DOHH2 (cell line): ENCODE measurements at regions not wholly inside any gene's neighbourhood (a gene's known extent, or its start where the extent isn't known, plus 50 kb on each side); places are given as distances from the start of the nearest gene placed in this dataset.

Experiments
- EZH2phosphoT487 ChIP-seq: fragments of 200-600 bp; sonication (generic); IDR thresholded peaks from 2 replicates; pipeline ENCODE4 v1.6.1; 2017; ENCODE audit warnings: borderline replicate concordance, mild to moderate bottlenecking, antibody characterized with exemption, low read length, moderate library complexity, mixed read lengths
- TF ChIP-seq, protein P1 (sequence below): fragments of 200-600 bp; sonication (generic); IDR thresholded peaks from one replicate; pipeline ENCODE4 v1.5.1; 2014; ENCODE audit warnings: antibody characterized with exemption, mild to moderate bottlenecking, low read depth, low read length; ENCODE audit not compliant: poor library complexity, severe bottlenecking

- TF ChIP-seq, protein P1, sequence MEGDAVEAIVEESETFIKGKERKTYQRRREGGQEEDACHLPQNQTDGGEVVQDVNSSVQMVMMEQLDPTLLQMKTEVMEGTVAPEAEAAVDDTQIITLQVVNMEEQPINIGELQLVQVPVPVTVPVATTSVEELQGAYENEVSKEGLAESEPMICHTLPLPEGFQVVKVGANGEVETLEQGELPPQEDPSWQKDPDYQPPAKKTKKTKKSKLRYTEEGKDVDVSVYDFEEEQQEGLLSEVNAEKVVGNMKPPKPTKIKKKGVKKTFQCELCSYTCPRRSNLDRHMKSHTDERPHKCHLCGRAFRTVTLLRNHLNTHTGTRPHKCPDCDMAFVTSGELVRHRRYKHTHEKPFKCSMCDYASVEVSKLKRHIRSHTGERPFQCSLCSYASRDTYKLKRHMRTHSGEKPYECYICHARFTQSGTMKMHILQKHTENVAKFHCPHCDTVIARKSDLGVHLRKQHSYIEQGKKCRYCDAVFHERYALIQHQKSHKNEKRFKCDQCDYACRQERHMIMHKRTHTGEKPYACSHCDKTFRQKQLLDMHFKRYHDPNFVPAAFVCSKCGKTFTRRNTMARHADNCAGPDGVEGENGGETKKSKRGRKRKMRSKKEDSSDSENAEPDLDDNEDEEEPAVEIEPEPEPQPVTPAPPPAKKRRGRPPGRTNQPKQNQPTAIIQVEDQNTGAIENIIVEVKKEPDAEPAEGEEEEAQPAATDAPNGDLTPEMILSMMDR = no peak
- no peak for TF ChIP-seq EZH2phosphoT487
Observed at GRCh38 chr7:124480036-124480820, 285.4 kb downstream of the GPR37 start.
